IPS DF 6.9 (cell line): ENCODE measurements at regions not wholly inside any gene's neighbourhood (a gene's known extent, or its start where the extent isn't known, plus 50 kb on each side); places are given as distances from the start of the nearest gene placed in this dataset.

Source experiments
- DNase-seq: peaks from one replicate; pipeline ENCODE4 v3.0.0-alpha.2; 2013; ENCODE audit warnings: low read depth, low spot score
- H3K27ac ChIP-seq: one replicate; pipeline ENCODE4 v1.5.1; 2013; ENCODE audit warnings: low read length, control low read depth
- H3K27me3 ChIP-seq: 2 replicates; pipeline ENCODE4 v1.6.1; 2013; ENCODE audit warnings: mild to moderate bottlenecking, low read length; ENCODE audit not compliant: control insufficient read depth, insufficient read depth
- H3K36me3 ChIP-seq: 2 replicates; pipeline ENCODE4 v1.6.1; 2013; ENCODE audit warnings: low read length; ENCODE audit not compliant: control insufficient read depth, insufficient read depth
- H3K4me1 ChIP-seq: 2 replicates; pipeline ENCODE4 v1.6.1; 2013; ENCODE audit warnings: low read length; ENCODE audit not compliant: control insufficient read depth, insufficient read depth
- H3K4me3 ChIP-seq: 2 replicates; pipeline ENCODE4 v1.5.1; 2013; ENCODE audit warnings: mild to moderate bottlenecking, low read length
- H3K9me3 ChIP-seq: 2 replicates; pipeline ENCODE4 v1.6.1; 2013; ENCODE audit warnings: low read length, inconsistent platforms; ENCODE audit not compliant: control insufficient read depth, insufficient read depth
- WGBS: extraction: QIAGEN DNeasy Blood & Tissue Kit; methylation state at CpG from one replicate; pipeline ENCODE4 v1.1.7; 2013; ENCODE audit warnings: mixed read lengths, missing lambda C conversion rate; ENCODE audit not compliant: insufficient read length, insufficient coverage; 5-methylcytosine and 5-hydroxymethylcytosine counted together

DNA sequence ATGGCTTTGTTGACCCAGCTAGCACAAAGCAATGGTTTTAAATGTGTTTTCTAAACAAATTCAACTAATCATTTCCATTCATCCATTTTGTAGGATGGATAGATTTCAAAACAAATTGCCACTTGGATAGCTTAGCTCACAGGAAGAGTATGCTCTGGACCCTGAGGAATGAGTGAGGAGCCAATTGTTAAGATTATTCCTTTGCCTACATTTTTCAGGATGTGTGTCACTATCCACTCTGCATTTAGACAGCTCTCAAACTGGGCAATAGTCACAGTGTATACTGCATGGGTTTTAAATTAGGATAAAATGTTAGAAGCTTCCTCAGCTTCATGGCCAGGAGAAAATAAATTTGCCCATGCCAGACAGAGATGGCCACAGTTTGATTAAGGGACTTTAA, 605.6 kb upstream of the TEX47 start:
- Histone ChIP-seq H3K27me3 (no peaks in the 10 kb centered on the region), H3K36me3 (no peaks in the 10 kb centered on the region), H3K9me3 (no peaks in the 10 kb centered on the region), H3K4me1 (no peaks in the 10 kb centered on the region), H3K27ac (no peak overlapping the region), H3K4me3 (no peak overlapping the region)
- no peak for DNase-seq

DNA sequence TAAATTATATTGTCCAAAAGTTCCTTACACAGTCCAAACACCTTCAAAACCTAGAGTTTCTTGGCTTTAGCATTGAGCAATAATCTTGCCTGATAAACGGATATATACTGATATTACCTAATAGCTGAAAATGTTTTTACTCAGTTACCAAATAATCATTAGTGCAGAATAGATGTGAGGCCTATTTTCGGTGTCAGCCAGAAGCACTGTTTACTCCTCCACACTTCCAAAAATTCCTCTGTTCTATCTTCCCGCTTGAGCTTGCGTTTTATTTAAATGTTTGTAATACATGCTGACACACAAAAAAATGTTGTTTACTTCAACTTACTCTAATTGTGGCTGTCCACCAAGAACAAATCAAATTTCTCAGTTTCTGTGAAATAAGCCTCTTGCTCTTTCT, 606.2 kb upstream of the TEX47 start:
- Histone ChIP-seq H3K27me3 (no peaks in the 10 kb centered on the region), H3K9me3 (no peaks in the 10 kb centered on the region), H3K27ac (no peak overlapping the region), H3K4me1 (no peaks in the 10 kb centered on the region), H3K4me3 (no peak overlapping the region), H3K36me3 (no peaks in the 10 kb centered on the region)
- DNase-seq, result no peak
- no CpG with 5 or more reads among the region's 4 CpGs for WGBS

DNA sequence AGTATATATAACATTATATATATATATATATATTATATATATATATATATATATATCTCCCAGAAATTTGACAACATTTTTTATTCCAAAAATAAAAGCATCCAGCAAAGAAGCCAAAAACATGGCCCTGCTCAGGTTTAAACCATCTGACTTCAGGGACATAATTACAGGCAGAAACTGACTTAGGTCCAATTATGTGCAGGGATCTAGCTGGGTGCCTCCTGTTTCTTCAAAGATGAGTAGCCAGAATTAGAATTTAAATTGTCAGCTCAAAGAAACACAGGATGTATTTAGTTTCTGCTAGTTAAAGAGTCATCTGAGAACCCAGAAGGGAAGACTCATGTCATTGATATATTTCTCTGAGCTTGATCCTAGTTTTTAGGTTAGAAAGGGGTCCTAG, 656.4 kb upstream of the TEX47 start:
- no peak overlapping the region for H3K27ac ChIP-seq
- H3K36me3 ChIP-seq, result no peaks in the 10 kb centered on the region
- H3K9me3 ChIP-seq, result no peaks in the 10 kb centered on the region
- H3K4me1 ChIP-seq, result no peaks in the 10 kb centered on the region
- no peaks in the 10 kb centered on the region for H3K27me3 ChIP-seq
- no peak overlapping the region for H3K4me3 ChIP-seq
- DNase-seq, result no peak

DNA sequence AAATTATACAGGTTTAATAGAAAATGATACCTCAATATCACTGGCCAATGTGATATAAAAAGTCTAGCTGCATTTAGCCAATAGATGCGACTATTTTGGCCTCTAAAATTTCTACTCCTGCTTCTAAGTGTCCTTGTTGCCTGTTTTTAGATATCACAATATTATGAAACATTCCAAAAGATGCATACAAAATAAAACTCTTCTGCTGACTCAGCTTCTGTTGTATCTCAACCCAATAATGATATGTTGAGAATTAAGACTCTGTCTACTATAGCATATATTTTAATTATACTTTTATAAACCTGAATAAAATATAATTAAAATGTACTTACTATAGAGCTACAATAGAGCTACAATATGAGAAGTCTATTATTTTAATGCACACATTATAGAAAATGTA, 661.0 kb upstream of the TEX47 start:
- Histone ChIP-seq H3K27ac (no peak overlapping the region), H3K36me3 (no peaks in the 10 kb centered on the region), H3K27me3 (no peaks in the 10 kb centered on the region), H3K4me1 (no peaks in the 10 kb centered on the region), H3K4me3 (no peak overlapping the region), H3K9me3 (no peaks in the 10 kb centered on the region)
- WGBS, result no CpG with 5 or more reads among the region's 1 CpG
- DNase-seq, result no peak

DNA sequence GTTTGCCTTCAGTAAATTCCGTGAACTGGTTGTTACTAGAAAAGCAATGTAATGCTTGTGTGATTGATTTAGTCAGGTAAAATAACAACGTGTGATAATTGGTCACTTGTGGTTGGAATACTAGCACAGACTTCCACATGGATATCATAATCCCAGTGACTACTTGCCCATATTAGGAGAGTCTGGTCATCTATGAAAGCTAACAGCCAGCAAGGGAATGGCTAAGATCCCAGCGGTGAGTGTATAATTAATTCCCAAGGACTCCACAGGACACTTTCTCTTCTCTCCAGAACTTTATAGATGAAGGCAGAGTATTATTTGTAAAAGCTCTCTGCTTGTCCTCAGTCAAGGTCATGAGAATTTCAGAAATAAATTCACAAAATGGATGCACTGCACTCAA, 662.6 kb upstream of the TEX47 start:
- Histone ChIP-seq H3K27ac (no peak overlapping the region), H3K36me3 (no peaks in the 10 kb centered on the region), H3K27me3 (no peaks in the 10 kb centered on the region), H3K4me3 (no peak overlapping the region), H3K9me3 (no peaks in the 10 kb centered on the region), H3K4me1 (no peaks in the 10 kb centered on the region)
- no peak for DNase-seq
- WGBS, result no CpG with 5 or more reads among the region's 3 CpGs

DNA sequence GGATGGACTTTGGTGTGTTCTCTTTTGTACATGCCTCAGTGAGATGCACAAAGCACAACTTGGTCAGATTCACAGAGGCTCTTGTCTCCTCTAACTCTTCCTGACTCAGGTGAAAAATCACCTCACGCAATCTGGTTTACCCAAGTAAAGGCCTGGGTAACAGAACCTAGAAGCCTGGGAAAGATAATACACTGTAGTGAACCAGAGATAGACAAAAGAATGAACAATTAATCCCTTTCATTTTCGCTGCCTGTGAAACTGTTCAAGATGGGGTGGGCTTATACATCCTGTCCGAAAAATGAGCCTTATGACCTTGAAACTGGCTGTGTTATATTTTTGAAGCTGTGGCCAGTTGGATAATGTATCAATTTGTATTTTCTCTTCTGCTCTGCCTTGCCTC, 678.9 kb upstream of the TEX47 start:
- H3K36me3 ChIP-seq, result no peaks in the 10 kb centered on the region
- no peak overlapping the region for H3K4me3 ChIP-seq
- no peaks in the 10 kb centered on the region for H3K4me1 ChIP-seq
- no peak for DNase-seq
- H3K27ac ChIP-seq, result no peak overlapping the region
- no CpG with 5 or more reads among the region's 3 CpGs for WGBS
- H3K27me3 ChIP-seq, result no peaks in the 10 kb centered on the region
- no peaks in the 10 kb centered on the region for H3K9me3 ChIP-seq

DNA sequence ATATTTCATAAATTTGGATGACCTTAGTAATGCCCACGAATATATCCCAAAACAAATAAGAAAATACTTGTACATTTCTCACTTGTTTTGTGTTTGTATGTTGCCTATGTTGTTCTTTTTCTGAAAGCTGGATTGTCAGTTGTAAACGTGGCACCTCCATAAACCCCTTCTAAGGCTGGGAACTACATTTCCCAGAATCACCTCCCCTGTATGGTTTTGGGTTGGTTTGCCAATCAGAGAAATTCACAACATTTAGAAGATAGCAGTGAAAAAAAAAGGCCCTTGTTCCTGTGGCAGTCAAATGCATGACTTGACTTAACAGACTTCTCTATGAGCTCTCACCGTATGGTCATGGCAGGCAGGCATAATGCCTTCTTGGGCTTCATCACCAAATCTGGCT, 676.3 kb upstream of the STEAP1 start:
- Histone ChIP-seq H3K27me3 (no peaks in the 10 kb centered on the region), H3K4me1 (no peaks in the 10 kb centered on the region), H3K36me3 (no peaks in the 10 kb centered on the region), H3K27ac (no peak overlapping the region), H3K9me3 (no peaks in the 10 kb centered on the region), H3K4me3 (no peak overlapping the region)
- no peak for DNase-seq
- WGBS, result no CpG with 5 or more reads among the region's 3 CpGs

DNA sequence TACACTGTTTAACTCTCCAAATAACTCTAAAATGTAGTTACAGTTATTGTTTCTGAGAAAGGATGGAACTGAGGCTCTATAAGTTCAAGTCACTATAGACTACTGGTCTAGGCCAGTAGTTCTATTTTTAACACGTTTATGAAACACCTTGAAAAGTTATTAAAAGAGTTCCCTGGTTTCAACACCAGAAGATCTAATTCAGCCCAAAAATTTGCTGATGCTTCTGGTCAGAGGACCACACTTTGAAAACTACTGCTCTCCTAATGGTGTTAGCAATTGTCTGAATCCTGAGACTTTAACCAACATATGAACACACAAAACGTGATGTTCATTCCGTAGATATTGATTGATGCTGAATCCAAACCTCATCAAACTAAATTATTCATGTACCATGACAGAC, 658.6 kb upstream of the STEAP1 start:
- no peaks in the 10 kb centered on the region for H3K9me3 ChIP-seq
- DNase-seq, result no peak
- no peaks in the 10 kb centered on the region for H3K27me3 ChIP-seq
- no peak overlapping the region for H3K27ac ChIP-seq
- WGBS, result no CpG with 5 or more reads among the region's 3 CpGs
- no peak overlapping the region for H3K4me3 ChIP-seq
- no peaks in the 10 kb centered on the region for H3K36me3 ChIP-seq
- no peaks in the 10 kb centered on the region for H3K4me1 ChIP-seq

DNA sequence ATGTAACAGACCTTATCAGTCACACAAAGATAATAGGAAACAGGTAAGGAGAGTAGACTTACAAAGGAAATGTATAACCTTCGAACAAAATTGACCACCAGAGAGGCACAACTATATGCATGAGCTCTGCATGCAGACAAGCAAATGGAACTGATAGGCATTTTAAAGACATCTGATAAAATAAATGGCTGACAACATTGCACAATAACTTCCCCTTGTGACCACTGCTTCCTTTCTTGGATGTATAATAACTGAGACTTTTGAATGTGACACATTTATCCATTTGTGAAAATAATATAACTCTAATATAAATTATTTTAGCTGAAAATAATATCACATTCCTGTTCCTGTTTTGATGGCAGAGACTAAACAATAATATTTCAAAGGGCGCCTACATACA, 654.2 kb upstream of the STEAP1 start:
- no CpG with 5 or more reads among the region's 2 CpGs for WGBS
- Histone ChIP-seq H3K4me1 (no peaks in the 10 kb centered on the region), H3K27me3 (no peaks in the 10 kb centered on the region), H3K9me3 (no peaks in the 10 kb centered on the region), H3K4me3 (no peak overlapping the region), H3K36me3 (no peaks in the 10 kb centered on the region), H3K27ac (no peak overlapping the region)
- DNase-seq, result no peak

DNA sequence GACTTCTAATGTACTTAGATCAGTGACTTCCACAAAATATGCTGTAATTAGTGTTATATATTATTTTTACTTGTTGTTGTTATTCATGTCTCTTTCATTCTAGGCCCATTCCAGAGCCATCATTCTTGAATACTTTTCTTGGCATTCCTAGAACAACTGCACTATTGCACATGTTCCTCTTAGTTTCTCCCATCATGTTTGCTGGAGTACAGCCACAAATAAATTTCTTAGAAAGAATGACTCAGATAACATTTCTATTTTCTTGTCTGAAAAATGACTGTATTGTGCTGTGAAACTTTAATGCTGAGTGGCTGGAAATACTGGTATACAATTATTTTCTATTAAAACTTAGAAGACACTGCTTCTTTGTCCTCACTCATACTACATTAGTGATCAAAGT, 651.0 kb upstream of the STEAP1 start:
- Histone ChIP-seq H3K27me3 (no peaks in the 10 kb centered on the region), H3K27ac (no peak overlapping the region), H3K4me1 (no peaks in the 10 kb centered on the region), H3K9me3 (no peaks in the 10 kb centered on the region), H3K36me3 (no peaks in the 10 kb centered on the region), H3K4me3 (no peak overlapping the region)
- no peak for DNase-seq

DNA sequence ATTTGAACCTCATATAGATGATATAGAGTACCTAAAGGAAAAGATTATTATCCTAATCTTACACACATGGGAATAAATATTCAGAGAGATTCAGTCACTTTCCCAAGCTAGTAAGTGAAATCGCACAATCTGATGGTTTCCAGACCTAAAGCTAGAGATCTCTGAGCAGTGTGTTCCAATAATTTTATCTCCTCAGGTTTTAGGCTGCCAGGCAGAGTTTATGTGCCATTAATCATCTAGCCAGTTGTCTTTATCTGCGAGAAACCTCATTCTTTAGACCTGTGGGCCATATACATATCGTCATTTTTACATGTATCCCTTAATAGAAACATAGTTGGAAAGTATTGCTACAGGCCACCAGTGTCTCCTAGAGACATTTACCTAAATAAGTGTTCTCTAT, 647.2 kb upstream of the STEAP1 start:
- H3K36me3 ChIP-seq, result no peaks in the 10 kb centered on the region
- H3K4me3 ChIP-seq, result no peak overlapping the region
- no peaks in the 10 kb centered on the region for H3K27me3 ChIP-seq
- no peak overlapping the region for H3K27ac ChIP-seq
- H3K9me3 ChIP-seq, result no peaks in the 10 kb centered on the region
- no CpG with 5 or more reads among the region's 3 CpGs for WGBS
- no peaks in the 10 kb centered on the region for H3K4me1 ChIP-seq
- DNase-seq, result no peak

DNA sequence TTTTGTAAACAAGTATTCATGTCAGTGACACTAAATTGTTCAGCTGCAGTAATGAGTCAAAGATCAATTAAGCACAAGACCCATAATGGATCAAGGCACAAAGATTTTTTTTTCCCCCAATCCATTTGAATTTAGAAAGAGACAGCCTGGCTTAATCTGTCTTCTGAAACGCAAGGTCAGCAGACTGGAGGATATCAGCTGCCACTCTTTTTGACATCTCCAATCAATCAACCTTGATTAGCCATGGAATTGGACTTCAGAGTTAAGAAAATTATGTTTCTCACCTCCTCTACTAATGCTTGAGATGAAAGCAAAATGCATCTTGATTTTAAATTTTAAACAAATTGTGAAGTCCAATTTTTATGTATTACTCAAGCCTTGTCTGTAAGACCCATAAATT, 642.4 kb upstream of the STEAP1 start:
- Histone ChIP-seq H3K27ac (no peak overlapping the region), H3K27me3 (no peaks in the 10 kb centered on the region), H3K36me3 (no peaks in the 10 kb centered on the region), H3K4me3 (no peak overlapping the region), H3K9me3 (no peaks in the 10 kb centered on the region), H3K4me1 (no peaks in the 10 kb centered on the region)
- no peak for DNase-seq
- WGBS, result no CpG with 5 or more reads among the region's 1 CpG
